Loucy (cell line): ENCODE measurements at regions not wholly inside any gene's neighbourhood (a gene's known extent, or its start where the extent isn't known, plus 50 kb on each side); places are given as distances from the start of the nearest gene placed in this dataset.

Experiments
- CTCF ChIP-seq: fragments of 200-600 bp; sonication (generic); conservative IDR thresholded peaks from 2 replicates; pipeline ENCODE4 v1.5.1; 2014; ENCODE audit warnings: mild to moderate bottlenecking, antibody characterized with exemption, low read length
- EZH2phosphoT487 ChIP-seq: fragments of 200-600 bp; IDR thresholded peaks from 2 replicates; pipeline ENCODE4 v1.6.1; 2018; ENCODE audit warnings: antibody characterized with exemption, mild to moderate bottlenecking, moderate library complexity, borderline replicate concordance

GRCh38 chr7:96901822-96902445, 103.4 kb upstream of the DLX6 start:
- TF ChIP-seq CTCF (no peak), EZH2phosphoT487 (no peak)
